Ascending aorta (tissue), 2 donors: ENCODE measurements at regions not wholly inside any gene's neighbourhood (a gene's known extent, or its start where the extent isn't known, plus 50 kb on each side); places are given as distances from the start of the nearest gene placed in this dataset.

Source experiments
- DNase-seq, 2 donors: peaks; one replicate each; pipeline ENCODE4 v3.0.0-alpha.2; 2019; ENCODE audit warnings: low spot score in 2 of 2
- H3K27ac ChIP-seq, 2 donors: fragments of 200-600 bp; sonication (generic); one replicate each; pipeline ENCODE4 v1.5.1; 2016 to 2017; ENCODE audit warnings: mild to moderate bottlenecking in 1 of 2
- H3K27me3 ChIP-seq: fragments of 200-600 bp; sonication (generic); one replicate; pipeline ENCODE4 v1.5.1; 2017
- H3K36me3 ChIP-seq, 2 donors: fragments of 200-600 bp; sonication (generic); one replicate each; pipeline ENCODE4 v1.5.1; 2016
- H3K4me1 ChIP-seq, 2 donors: fragments of 200-600 bp; sonication (generic); one replicate each; pipeline ENCODE4 v1.5.1; 2016 to 2017; ENCODE audit warnings: mild to moderate bottlenecking in 1 of 2
- H3K4me3 ChIP-seq, 2 donors: fragments of 200-600 bp; sonication (generic); one replicate each; pipeline ENCODE4 v1.5.1; 2016 to 2017; ENCODE audit warnings: mild to moderate bottlenecking in 1 of 2
- H3K9me3 ChIP-seq, 2 donors: fragments of 200-600 bp; sonication (generic); one replicate each; pipeline ENCODE4 v1.5.1; 2016
- intact Hi-C: fragments of 100-400 bp; cut with DNase I; formaldehyde crosslinking; loops from one replicate; pipeline ENCODE4 v1.15.1; 2023
- TF ChIP-seq, protein P1 (sequence below), 3 experiments: fragments of 200-600 bp in 2 of 3; fragments of 450-650 bp in 1 of 3; sonication (generic) in 2 of 3; IDR thresholded peaks; one replicate each; pipeline ENCODE4 v1.5.1; 2016 to 2019; ENCODE audit warnings: antibody characterized with exemption in 3 of 3, mild to moderate bottlenecking in 1 of 3, moderate library complexity in 1 of 3

DNA sequence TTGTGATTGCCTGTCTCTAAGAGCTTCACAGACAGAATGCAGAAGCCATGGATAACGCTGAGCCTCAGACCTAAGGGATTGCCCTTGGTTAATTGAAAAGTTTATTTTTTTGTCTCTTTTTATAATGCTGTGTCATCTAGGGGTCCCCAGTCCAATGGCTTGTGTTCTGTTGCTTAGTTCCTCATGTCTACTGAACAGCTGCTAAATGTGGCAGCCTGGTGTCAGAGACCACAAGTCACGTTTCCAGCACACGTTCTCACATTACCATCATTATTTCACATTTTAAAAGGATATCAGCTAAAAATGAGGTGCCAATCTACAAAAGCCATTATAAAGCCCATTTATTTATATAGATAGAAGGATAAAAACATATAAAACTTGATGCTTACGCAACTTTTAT, 1362.0 kb downstream of the PCDH9 start:
- DNase-seq = no peak

DNA sequence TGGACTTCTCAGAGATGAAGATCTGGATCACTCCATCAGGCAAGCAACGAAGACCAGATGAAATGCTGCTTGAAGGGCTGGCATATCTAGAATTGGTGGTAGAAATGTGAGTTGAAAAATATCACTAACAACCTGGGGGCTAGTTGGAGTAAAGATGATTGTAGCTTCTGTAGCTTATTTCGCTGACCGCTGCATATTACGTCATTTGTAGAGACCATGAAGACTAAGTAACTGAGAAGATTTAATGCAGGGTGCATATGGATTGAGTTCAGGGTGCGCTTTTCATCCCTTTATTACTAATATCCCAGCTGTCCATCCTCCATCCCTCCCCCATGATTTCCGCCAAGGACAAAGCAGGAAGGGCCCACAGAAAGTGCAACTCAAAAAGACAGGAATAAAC, 1364.0 kb downstream of the PCDH9 start:
- intact Hi-C loops = no loop called here
- Histone ChIP-seq H3K27ac (no peak overlapping the region), H3K36me3 (no peaks in the 10 kb centered on the region), H3K9me3 (no peaks in the 10 kb centered on the region), H3K4me3 (no peak overlapping the region), H3K4me1 (no peaks in the 10 kb centered on the region), H3K27me3 (no peaks in the 10 kb centered on the region)
- TF ChIP-seq, protein P1, sequence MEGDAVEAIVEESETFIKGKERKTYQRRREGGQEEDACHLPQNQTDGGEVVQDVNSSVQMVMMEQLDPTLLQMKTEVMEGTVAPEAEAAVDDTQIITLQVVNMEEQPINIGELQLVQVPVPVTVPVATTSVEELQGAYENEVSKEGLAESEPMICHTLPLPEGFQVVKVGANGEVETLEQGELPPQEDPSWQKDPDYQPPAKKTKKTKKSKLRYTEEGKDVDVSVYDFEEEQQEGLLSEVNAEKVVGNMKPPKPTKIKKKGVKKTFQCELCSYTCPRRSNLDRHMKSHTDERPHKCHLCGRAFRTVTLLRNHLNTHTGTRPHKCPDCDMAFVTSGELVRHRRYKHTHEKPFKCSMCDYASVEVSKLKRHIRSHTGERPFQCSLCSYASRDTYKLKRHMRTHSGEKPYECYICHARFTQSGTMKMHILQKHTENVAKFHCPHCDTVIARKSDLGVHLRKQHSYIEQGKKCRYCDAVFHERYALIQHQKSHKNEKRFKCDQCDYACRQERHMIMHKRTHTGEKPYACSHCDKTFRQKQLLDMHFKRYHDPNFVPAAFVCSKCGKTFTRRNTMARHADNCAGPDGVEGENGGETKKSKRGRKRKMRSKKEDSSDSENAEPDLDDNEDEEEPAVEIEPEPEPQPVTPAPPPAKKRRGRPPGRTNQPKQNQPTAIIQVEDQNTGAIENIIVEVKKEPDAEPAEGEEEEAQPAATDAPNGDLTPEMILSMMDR (IDR thresholded peaks at IDR 0.05) = no peak
- DNase-seq = no peak

More for the DNA sequence above, 1362.0 kb downstream of the PCDH9 start:
- Histone ChIP-seq H3K36me3 (no peaks in the 10 kb centered on the region), H3K27ac (no peak overlapping the region), H3K4me3 (no peak overlapping the region), H3K27me3 (no peaks in the 10 kb centered on the region), H3K4me1 (no peaks in the 10 kb centered on the region), H3K9me3 (no peaks in the 10 kb centered on the region)
- intact Hi-C loops = no loop called here
- TF ChIP-seq, protein P1 (IDR thresholded peaks at IDR 0.05) = no peak

DNA sequence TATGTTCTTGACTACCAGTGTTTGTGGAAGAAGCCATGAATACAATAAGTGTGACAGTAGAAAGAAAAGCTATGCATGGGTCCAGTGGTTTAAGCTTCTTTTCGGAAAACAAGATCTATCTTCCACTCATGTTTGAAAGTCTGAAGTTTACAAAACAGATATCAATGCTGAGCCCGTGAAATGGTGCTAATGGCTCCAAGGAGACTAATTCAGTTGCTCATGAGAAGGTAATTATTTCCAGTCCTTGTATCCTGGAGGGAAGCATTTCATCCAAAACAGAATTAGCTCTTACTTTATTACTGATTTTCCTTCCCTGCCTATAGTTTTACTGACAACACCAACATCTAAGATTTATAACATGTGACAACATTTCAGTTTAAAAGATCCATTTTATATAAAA, 1364.9 kb downstream of the PCDH9 start:
- no peaks in the 10 kb centered on the region for H3K27me3 ChIP-seq
- no peak overlapping the region for H3K27ac ChIP-seq
- H3K36me3 ChIP-seq = no peaks in the 10 kb centered on the region
- no peak for DNase-seq
- no peaks in the 10 kb centered on the region for H3K4me1 ChIP-seq
- H3K9me3 ChIP-seq = no peaks in the 10 kb centered on the region
- H3K4me3 ChIP-seq = no peak overlapping the region
- TF ChIP-seq, protein P1 (IDR thresholded peaks at IDR 0.05) = no peak
- intact Hi-C loops = no loop called here

DNA sequence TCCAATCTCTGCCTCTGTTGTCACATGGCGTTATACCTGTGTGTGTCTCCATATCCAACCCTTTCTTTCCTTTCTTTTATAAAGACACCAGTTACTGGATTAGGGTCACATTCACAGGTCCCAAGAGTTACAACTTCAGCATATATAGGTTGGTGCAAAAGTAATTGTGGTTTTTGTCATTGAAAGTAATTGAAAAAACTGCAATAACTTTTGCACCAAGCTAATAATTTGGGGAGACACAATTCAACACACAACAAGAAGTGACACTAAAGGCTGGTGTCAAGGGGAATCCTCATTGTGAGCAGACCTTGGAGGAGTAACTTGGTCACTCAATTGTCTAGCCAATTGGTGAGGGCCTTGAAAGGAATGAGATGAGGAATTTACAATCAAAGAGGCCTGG, 1366.1 kb downstream of the PCDH9 start:
- Histone ChIP-seq H3K9me3 (no peaks in the 10 kb centered on the region), H3K36me3 (no peaks in the 10 kb centered on the region), H3K27ac (no peak overlapping the region), H3K27me3 (no peaks in the 10 kb centered on the region), H3K4me1 (no peaks in the 10 kb centered on the region), H3K4me3 (no peak overlapping the region)
- TF ChIP-seq, protein P1 (IDR thresholded peaks at IDR 0.05) = no peak
- no peak for DNase-seq
- intact Hi-C loops = no loop called here

DNA sequence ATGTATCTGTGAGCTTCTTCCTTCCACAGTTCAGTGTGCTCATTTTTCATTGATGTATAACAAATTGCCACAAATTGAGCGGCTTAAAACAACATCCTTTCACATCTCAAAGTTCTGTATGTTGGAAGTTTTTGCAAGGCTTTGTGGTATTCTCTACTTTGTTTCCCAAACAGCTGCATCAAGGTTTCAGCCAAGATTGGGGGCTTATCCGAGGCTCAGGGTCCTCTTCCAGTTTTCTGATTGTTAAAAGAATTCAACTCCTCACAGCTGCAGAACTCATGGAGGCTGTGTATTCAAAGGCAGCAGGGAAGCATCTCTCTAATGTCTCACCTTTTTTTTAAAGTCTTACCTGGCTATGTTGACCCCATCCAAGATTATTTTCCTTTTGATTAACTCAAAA, 1369.8 kb downstream of the PCDH9 start:
- Histone ChIP-seq H3K4me3 (no peak overlapping the region), H3K27me3 (no peaks in the 10 kb centered on the region), H3K27ac (no peak overlapping the region), H3K4me1 (no peaks in the 10 kb centered on the region), H3K9me3 (no peaks in the 10 kb centered on the region), H3K36me3 (no peaks in the 10 kb centered on the region)
- intact Hi-C loops = no loop called here
- no peak for DNase-seq
- TF ChIP-seq, protein P1 (IDR thresholded peaks at IDR 0.05) = no peak

DNA sequence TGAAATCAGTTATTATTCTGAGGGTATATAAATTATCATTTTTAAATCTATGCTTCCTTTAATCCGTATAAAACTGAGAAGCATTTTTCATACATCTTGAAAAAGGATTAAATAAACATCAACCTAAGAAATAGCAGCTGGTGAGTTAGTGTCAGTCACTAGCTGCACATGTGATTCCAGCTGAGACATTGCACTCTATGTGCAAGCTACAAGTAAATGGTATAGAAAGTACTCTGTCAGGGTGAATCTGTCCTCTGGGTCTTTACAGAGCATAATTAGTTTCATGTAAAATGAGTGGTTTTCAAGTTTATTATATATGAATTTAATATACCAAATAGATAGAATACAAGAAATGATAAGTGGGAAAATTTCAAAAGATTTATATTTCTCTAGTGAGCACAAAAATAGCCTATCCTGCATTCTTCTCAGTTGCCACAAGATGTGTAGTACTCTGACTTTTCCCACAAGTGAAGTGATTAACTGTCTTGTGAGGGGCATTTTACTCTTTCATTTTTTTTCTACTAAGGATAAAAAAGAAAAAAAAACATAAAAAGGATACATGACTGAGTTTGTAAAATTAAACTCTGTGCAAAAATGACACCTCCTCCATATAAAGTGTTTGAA, 1372.1 kb downstream of the PCDH9 start:
- no peaks in the 10 kb centered on the region for H3K4me1 ChIP-seq
- intact Hi-C loops = no loop called here
- no peak for DNase-seq
- no peak overlapping the region for H3K27ac ChIP-seq
- H3K36me3 ChIP-seq = no peaks in the 10 kb centered on the region
- H3K9me3 ChIP-seq = no peaks in the 10 kb centered on the region
- H3K4me3 ChIP-seq = no peak overlapping the region
- TF ChIP-seq, protein P1 (IDR thresholded peaks at IDR 0.05) = no peak
- no peaks in the 10 kb centered on the region for H3K27me3 ChIP-seq
